Panc1 (cell line): ENCODE measurements at regions not wholly inside any gene's neighbourhood (a gene's known extent, or its start where the extent isn't known, plus 50 kb on each side); places are given as distances from the start of the nearest gene placed in this dataset.

Experiments used
- ATAC-seq: fragments of 200-7000 bp; cut with Tn5 transposase; 2 replicates; pipeline ENCODE4 v1.9.1; 2020; ENCODE audit warnings: mild to moderate bottlenecking, moderate library complexity
- BruUV-seq: library from RNA; stranded (reverse); fragments of 400-500 nt; replicated peaks from 2 replicates; lab custom pipeline; 2021; lab: Mats Ljungman, UMichigan
- CTCF ChIA-PET: fragments of 300-600 bp; sonication (Branson Sonifier 250); formaldehyde crosslinking; loops from one replicate; lab custom pipeline; 2022; ENCODE audit warnings: antibody characterized with exemption; lab: Charles Lee
- POLR2A ChIA-PET: fragments of 300-600 bp; sonication (Branson Sonifier 250); formaldehyde crosslinking; loops from one replicate; lab custom pipeline; 2022; ENCODE audit warnings: antibody characterized with exemption; lab: Charles Lee
- DNase-seq: peaks from one replicate; pipeline ENCODE4 v3.0.0-alpha.2; 2010; ENCODE audit warnings: low read depth, low spot score
- H3K27ac ChIP-seq: 2 replicates; pipeline ENCODE4 v1.5.1; 2011; ENCODE audit warnings: mild to moderate bottlenecking, low read length, inconsistent platforms
- H3K27me3 ChIP-seq: fragments of 200-500 bp; sonication (Bioruptor generic); 2 replicates; pipeline ENCODE4 v1.6.0; 2014; ENCODE audit warnings: low read length, inconsistent platforms; ENCODE audit not compliant: control insufficient read depth, insufficient read depth
- H3K36me3 ChIP-seq: fragments of 200-500 bp; sonication (Bioruptor generic); 2 replicates; pipeline ENCODE4 v1.5.1; 2014; ENCODE audit warnings: inconsistent platforms, mild to moderate bottlenecking, low read length, moderate library complexity; ENCODE audit not compliant: control insufficient read depth, insufficient read depth
- H3K4me1 ChIP-seq: 2 replicates; pipeline ENCODE4 v1.5.1; 2011; ENCODE audit warnings: inconsistent platforms, mild to moderate bottlenecking, low read length, moderate library complexity; ENCODE audit not compliant: control insufficient read depth, insufficient read depth
- H3K4me3 ChIP-seq, 2 experiments: 2 replicates each; pipeline ENCODE4 v1.5.1; 2011 to 2012; ENCODE audit warnings: low read depth in 2 of 2, low read length in 2 of 2, mild to moderate bottlenecking in 2 of 2, inconsistent platforms in 1 of 2, moderate library complexity in 1 of 2
- H3K9me3 ChIP-seq: fragments of 200-500 bp; sonication (Bioruptor generic); 2 replicates; pipeline ENCODE4 v1.5.1; 2014; ENCODE audit warnings: low read depth, mild to moderate bottlenecking, inconsistent platforms, low read length, moderate library complexity; ENCODE audit not compliant: control insufficient read depth, insufficient read depth
- POLR2AphosphoS5 ChIP-seq: IDR thresholded peaks from 2 replicates; pipeline ENCODE4 v1.6.1; 2012; ENCODE audit warnings: mild to moderate bottlenecking, low read depth, low read length, moderate library complexity
- REST ChIP-seq, 2 experiments: IDR thresholded peaks; 2 replicates each; pipeline ENCODE4 v1.6.1; 2011 to 2012; ENCODE audit warnings: low read depth in 2 of 2, control low read depth in 1 of 2, low read length in 1 of 2, mild to moderate bottlenecking in 1 of 2, moderate library complexity in 1 of 2; ENCODE audit not compliant: insufficient read depth in 1 of 2
- SIN3A ChIP-seq: IDR thresholded peaks from 2 replicates; pipeline ENCODE4 v1.6.1; 2012; ENCODE audit warnings: low read depth, mild to moderate bottlenecking, low read length, moderate library complexity, borderline replicate concordance; ENCODE audit not compliant: insufficient read depth
- TCF7L2 ChIP-seq: IDR thresholded peaks from 2 replicates; pipeline ENCODE4 v1.6.1; 2011; ENCODE audit warnings: mild to moderate bottlenecking, low read depth, low read length, inconsistent platforms
- in situ Hi-C: cut with HindIII; loops from 2 replicates; pipeline ENCODE4 v1.10.0; 2016; ENCODE audit warnings: low sequenced_read_pairs, low pct_unique_long_range_greater_than_20kb
- intact Hi-C: fragments of 100-400 bp; cut with micrococcal nuclease; formaldehyde crosslinking; loops from one replicate; pipeline ENCODE4 v1.10.0; 2022; ENCODE audit not compliant: unreplicated experiment
- TF ChIP-seq, protein P1 (sequence below): fragments of 450-650 bp; IDR thresholded peaks from 2 replicates; pipeline ENCODE4 v1.5.1; 2017; ENCODE audit warnings: mild to moderate bottlenecking

DNA sequence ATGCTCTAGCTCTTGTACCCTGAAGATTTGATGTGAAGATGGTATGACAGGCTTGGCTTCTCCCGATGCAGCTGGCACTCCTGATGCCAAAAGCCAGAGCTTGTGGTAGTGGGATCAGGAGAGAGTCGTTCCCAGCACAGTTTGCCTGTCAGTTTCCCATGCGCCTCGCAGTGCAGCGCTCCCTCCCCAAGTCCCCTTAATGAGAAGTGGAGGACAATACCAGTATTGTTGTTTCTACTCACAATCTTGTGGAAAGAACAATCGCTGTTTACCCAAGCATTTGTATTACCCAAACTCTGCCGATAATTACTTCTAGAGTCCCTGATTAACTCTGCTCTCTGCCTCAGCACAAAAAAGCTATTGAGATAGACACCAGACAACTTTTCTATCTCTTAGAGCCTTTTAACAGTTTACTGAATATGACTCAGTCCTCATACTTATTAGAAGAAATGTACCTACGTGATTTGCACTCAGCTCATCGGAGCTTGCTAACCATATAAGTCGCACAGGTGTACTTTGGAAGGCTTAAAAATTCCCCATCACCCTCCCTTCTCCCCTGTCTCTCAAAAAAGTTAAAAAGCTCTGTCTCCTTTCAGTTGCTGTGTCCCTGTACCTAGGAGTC lies 283.2 kb upstream of the TMEM161B start:
- no peaks in the 10 kb centered on the region for H3K36me3 ChIP-seq
- no peaks in the 10 kb centered on the region for H3K9me3 ChIP-seq
- intact Hi-C loops (no loop called here), in situ Hi-C loops (no loop called here)
- no peak overlapping the region for H3K27ac ChIP-seq
- no peaks in the 10 kb centered on the region for H3K27me3 ChIP-seq
- ATAC-seq, result no peak
- no peaks in the 10 kb centered on the region for H3K4me1 ChIP-seq
- ChIA-PET CTCF (no interaction called here), POLR2A (no interaction called here)
- no TSS peak for BruUV-seq
- TF ChIP-seq TCF7L2 (no peak), REST (IDR thresholded peaks at IDR 0.05; ENCODE audit: insufficient read depth in 1 of 2, low read depth in 2 of 2, low read length in 1 of 2) (no peak), POLR2AphosphoS5 (no peak), SIN3A (no peak)
- TF ChIP-seq, protein P1, sequence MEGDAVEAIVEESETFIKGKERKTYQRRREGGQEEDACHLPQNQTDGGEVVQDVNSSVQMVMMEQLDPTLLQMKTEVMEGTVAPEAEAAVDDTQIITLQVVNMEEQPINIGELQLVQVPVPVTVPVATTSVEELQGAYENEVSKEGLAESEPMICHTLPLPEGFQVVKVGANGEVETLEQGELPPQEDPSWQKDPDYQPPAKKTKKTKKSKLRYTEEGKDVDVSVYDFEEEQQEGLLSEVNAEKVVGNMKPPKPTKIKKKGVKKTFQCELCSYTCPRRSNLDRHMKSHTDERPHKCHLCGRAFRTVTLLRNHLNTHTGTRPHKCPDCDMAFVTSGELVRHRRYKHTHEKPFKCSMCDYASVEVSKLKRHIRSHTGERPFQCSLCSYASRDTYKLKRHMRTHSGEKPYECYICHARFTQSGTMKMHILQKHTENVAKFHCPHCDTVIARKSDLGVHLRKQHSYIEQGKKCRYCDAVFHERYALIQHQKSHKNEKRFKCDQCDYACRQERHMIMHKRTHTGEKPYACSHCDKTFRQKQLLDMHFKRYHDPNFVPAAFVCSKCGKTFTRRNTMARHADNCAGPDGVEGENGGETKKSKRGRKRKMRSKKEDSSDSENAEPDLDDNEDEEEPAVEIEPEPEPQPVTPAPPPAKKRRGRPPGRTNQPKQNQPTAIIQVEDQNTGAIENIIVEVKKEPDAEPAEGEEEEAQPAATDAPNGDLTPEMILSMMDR, result no peak
- DNase-seq, result no peak
- H3K4me3 ChIP-seq, result no peak overlapping the region

GRCh38 chr5:88550736-88551135 lies 282.1 kb upstream of the TMEM161B start:
- H3K27me3 ChIP-seq, result no peaks in the 10 kb centered on the region
- ChIA-PET POLR2A (no interaction called here), CTCF (no interaction called here)
- ATAC-seq (no peak), DNase-seq (no peak)
- no peaks in the 10 kb centered on the region for H3K4me1 ChIP-seq
- intact Hi-C loops, result no loop called here
- BruUV-seq, result no TSS peak
- TF ChIP-seq POLR2AphosphoS5 (no peak), TCF7L2 (no peak), SIN3A (no peak), REST (IDR thresholded peaks at IDR 0.05; ENCODE audit: insufficient read depth in 1 of 2, low read depth in 2 of 2, low read length in 1 of 2) (no peak)
- TF ChIP-seq, protein P1, result no peak
- no peaks in the 10 kb centered on the region for H3K9me3 ChIP-seq
- H3K27ac ChIP-seq, result no peak overlapping the region
- no peak overlapping the region for H3K4me3 ChIP-seq
- in situ Hi-C loops, result no loop called here
- H3K36me3 ChIP-seq, result no peaks in the 10 kb centered on the region
